Stomach (tissue), 8 donors: ENCODE measurements at regions not wholly inside any gene's neighbourhood (a gene's known extent, or its start where the extent isn't known, plus 50 kb on each side); places are given as distances from the start of the nearest gene placed in this dataset.

ENCODE experiments used
- DNase-seq, 2 donors: peaks; one replicate each; pipeline versions ENCODE4 v3.0.0 to v3.0.0-alpha.2; 2013 to 2019
- H3K27ac ChIP-seq, 5 donors: fragments of 200-600 bp in 4 of 5; sonication (generic) in 4 of 5; one replicate each; pipeline ENCODE4 v1.5.1; 2013 to 2019; ENCODE audit warnings: mild to moderate bottlenecking in 1 of 5, moderate library complexity in 1 of 5
- H3K27me3 ChIP-seq, 3 donors: fragments of 200-600 bp; sonication (generic); one replicate each; pipeline ENCODE4 v1.5.1; 2017 to 2019; ENCODE audit warnings: mixed run types in 1 of 3
- H3K36me3 ChIP-seq, 4 donors: fragments of 200-600 bp; sonication (generic); 1 replicate in 3 of 4; 2 replicates in 1 of 4; pipeline ENCODE4 v1.5.1; 2016 to 2019
- H3K4me1 ChIP-seq, 4 donors: fragments of 200-600 bp; sonication (generic); one replicate each; pipeline ENCODE4 v1.5.1; 2016 to 2019
- H3K4me3 ChIP-seq, 4 donors: fragments of 200-600 bp; sonication (generic) in 3 of 4; one replicate each; pipeline ENCODE4 v1.5.1; 2016 to 2019; ENCODE audit warnings: mild to moderate bottlenecking in 1 of 4
- H3K9me3 ChIP-seq, 4 donors: fragments of 200-600 bp; sonication (generic); one replicate each; pipeline ENCODE4 v1.5.1; 2016 to 2019
- CTCF ChIP-seq, 7 experiments: fragments of 450-650 bp in 4 of 7; fragments of 200-600 bp in 3 of 7; sonication (generic) in 3 of 7; IDR thresholded peaks; one replicate each; pipeline ENCODE4 v1.5.1; 2016 to 2019; ENCODE audit warnings: antibody characterized with exemption in 7 of 7, control low read depth in 2 of 7, mild to moderate bottlenecking in 1 of 7
- EP300 ChIP-seq: sonication (generic); formaldehyde crosslinking; IDR thresholded peaks from one replicate; pipeline ENCODE4 v1.6.1; 2017; ENCODE audit warnings: antibody characterized with exemption
- POLR2A ChIP-seq, 4 donors: fragments of 450-650 bp; IDR thresholded peaks; one replicate each; pipeline ENCODE4 v1.6.1; 2016; ENCODE audit warnings: antibody characterized with exemption in 4 of 4, control low read depth in 2 of 4, mild to moderate bottlenecking in 1 of 4, moderate library complexity in 1 of 4
- POLR2AphosphoS5 ChIP-seq, 3 donors: sonication (generic); formaldehyde crosslinking; IDR thresholded peaks; one replicate each; pipeline ENCODE4 v1.6.1; 2016; ENCODE audit warnings: antibody characterized with exemption in 3 of 3
- WGBS, 5 donors: extraction: QIAGEN DNeasy Blood & Tissue Kit in 3 of 5; methylation state at CpG; one replicate each; pipeline versions ENCODE4 v1.1.5 to v1.1.7; 2013 to 2018; 5-methylcytosine and 5-hydroxymethylcytosine counted together
- intact Hi-C: fragments of 100-400 bp; cut with DNase I; formaldehyde crosslinking; loops from one replicate; pipeline ENCODE4 v1.15.1; 2023; ENCODE audit warnings: low total_unique reads
- donor health status: healthy with polysubstance abuse.
- donor health status: Bipolar disorder and iron deficiency.
- donor health status: healthy.

- Histone ChIP-seq H3K27me3 (no peaks in the 10 kb centered on the region), H3K27ac (no peak overlapping the region), H3K4me3 (no peak overlapping the region), H3K36me3 (no peaks in the 10 kb centered on the region), H3K4me1 (no peaks in the 10 kb centered on the region), H3K9me3 (peaks cover 0 to 10% (median 5%) of the 10 kb centered on the region in 4 donors)
- no peak for TF ChIP-seq POLR2AphosphoS5 (IDR thresholded peaks at IDR 0.05)
- no peak for TF ChIP-seq CTCF (IDR thresholded peaks at IDR 0.05)
- TF ChIP-seq EP300: no peak
- TF ChIP-seq POLR2A (IDR thresholded peaks at IDR 0.05): no peak
- intact Hi-C loops: no loop called here
- no peak for DNase-seq
Observed at GRCh38 chr4:125780164-125780563, 465.4 kb downstream of the FAT4 start.

- no peaks in the 10 kb centered on the region for H3K27me3 ChIP-seq
- H3K36me3 ChIP-seq: no peaks in the 10 kb centered on the region
- H3K4me3 ChIP-seq: no peak overlapping the region
- 77 to 84% (median 79%) methylated on average over 3 of the region's 3 CpGs for WGBS, 5 donors
- TF ChIP-seq POLR2AphosphoS5 (IDR thresholded peaks at IDR 0.05) (no peak), POLR2A (IDR thresholded peaks at IDR 0.05) (no peak), CTCF (IDR thresholded peaks at IDR 0.05) (no peak), EP300 (no peak)
- intact Hi-C loops: no loop called here
- no peaks in the 10 kb centered on the region for H3K4me1 ChIP-seq
- no peak for DNase-seq
- no peak overlapping the region for H3K27ac ChIP-seq
- H3K9me3 ChIP-seq: peaks cover 0 to 10% (median 4%) of the 10 kb centered on the region in 4 donors
Observed at GRCh38 chr4:125780747-125781146, 466.0 kb downstream of the FAT4 start.

- DNase-seq: no peak
- Histone ChIP-seq H3K9me3 (peaks cover 0 to 2% (median 0%) of the 10 kb centered on the region in 4 donors), H3K4me3 (no peak overlapping the region), H3K36me3 (no peaks in the 10 kb centered on the region), H3K27me3 (no peaks in the 10 kb centered on the region), H3K27ac (no peak overlapping the region), H3K4me1 (no peaks in the 10 kb centered on the region)
- WGBS, 5 donors: 50 to 63% (median 60%) methylated on average over 4 of the region's 4 CpGs
- TF ChIP-seq POLR2AphosphoS5 (IDR thresholded peaks at IDR 0.05): no peak
- no peak for TF ChIP-seq EP300
- no peak for TF ChIP-seq CTCF (IDR thresholded peaks at IDR 0.05)
- no peak for TF ChIP-seq POLR2A (IDR thresholded peaks at IDR 0.05)
- intact Hi-C loops: no loop called here
Observed at GRCh38 chr4:125781651-125782050, 466.9 kb downstream of the FAT4 start.

GRCh38 chr4:125784741-125785140, 470.0 kb downstream of the FAT4 start:
- TF ChIP-seq POLR2AphosphoS5 (IDR thresholded peaks at IDR 0.05) (no peak), EP300 (no peak), POLR2A (IDR thresholded peaks at IDR 0.05) (no peak), CTCF (IDR thresholded peaks at IDR 0.05) (no peak)
- DNase-seq: no peak
- Histone ChIP-seq H3K4me3 (no peak overlapping the region), H3K4me1 (no peaks in the 10 kb centered on the region), H3K27ac (no peak overlapping the region), H3K36me3 (no peaks in the 10 kb centered on the region), H3K9me3 (no peaks in the 10 kb centered on the region), H3K27me3 (no peaks in the 10 kb centered on the region)
- intact Hi-C loops: no loop called here

GRCh38 chr4:125787707-125788106, 473.0 kb downstream of the FAT4 start:
- H3K27ac ChIP-seq: no peak overlapping the region
- intact Hi-C loops: no loop called here
- no peaks in the 10 kb centered on the region for H3K4me1 ChIP-seq
- H3K4me3 ChIP-seq: no peak overlapping the region
- no peak for DNase-seq
- H3K36me3 ChIP-seq: no peaks in the 10 kb centered on the region
- no peak for TF ChIP-seq POLR2AphosphoS5 (IDR thresholded peaks at IDR 0.05)
- TF ChIP-seq EP300: no peak
- TF ChIP-seq POLR2A (IDR thresholded peaks at IDR 0.05): no peak
- no peak for TF ChIP-seq CTCF (IDR thresholded peaks at IDR 0.05)
- no peaks in the 10 kb centered on the region for H3K27me3 ChIP-seq
- H3K9me3 ChIP-seq: no peaks in the 10 kb centered on the region
